DND-41 (cell line): ENCODE measurements at regions not wholly inside any gene's neighbourhood (a gene's known extent, or its start where the extent isn't known, plus 50 kb on each side); places are given as distances from the start of the nearest gene placed in this dataset.

Experiments
- ATAC-seq: fragments of 200-7000 bp; cut with Tn5 transposase; 3 replicates; pipeline ENCODE4 v1.9.1; 2021; ENCODE audit warnings: low read depth; ENCODE audit not compliant: insufficient read depth
- DNase-seq: peaks from one replicate; pipeline ENCODE4 v3.0.0-alpha.2; 2020
- H2AFZ ChIP-seq: 2 replicates; pipeline ENCODE4 v1.6.0; 2012; ENCODE audit warnings: low read depth, low read length
- H3K27ac ChIP-seq: 2 replicates; pipeline ENCODE4 v1.5.1; 2012; ENCODE audit warnings: low read length, inconsistent platforms
- H3K27me3 ChIP-seq: fragments of 200-600 bp; sonication (generic); 2 replicates; pipeline ENCODE4 v1.6.0; 2012; ENCODE audit warnings: low read length, mild to moderate bottlenecking, inconsistent platforms; ENCODE audit not compliant: insufficient read depth, poor library complexity
- H3K36me3 ChIP-seq: 2 replicates; pipeline ENCODE4 v1.5.1; 2012; ENCODE audit warnings: low read length, inconsistent platforms; ENCODE audit not compliant: insufficient read depth
- H3K4me1 ChIP-seq: 2 replicates; pipeline ENCODE4 v1.5.1; 2012; ENCODE audit warnings: mild to moderate bottlenecking, low read length; ENCODE audit not compliant: insufficient read depth
- H3K4me2 ChIP-seq: 2 replicates; pipeline ENCODE4 v1.6.0; 2012; ENCODE audit warnings: mild to moderate bottlenecking, moderate library complexity, low read length, inconsistent platforms; ENCODE audit not compliant: insufficient read depth
- H3K4me3 ChIP-seq, 2 experiments: fragments of 200-600 bp in 1 of 2; shearing (Covaris generic) in 1 of 2; 2 replicates each; pipeline ENCODE4 v1.5.1; 2012 to 2016; ENCODE audit warnings: inconsistent platforms in 2 of 2, low read length in 2 of 2, mild to moderate bottlenecking in 2 of 2, low read depth in 1 of 2, moderate library complexity in 1 of 2
- H3K79me2 ChIP-seq: 2 replicates; pipeline ENCODE4 v1.6.0; 2012; ENCODE audit warnings: low read length, inconsistent platforms; ENCODE audit not compliant: insufficient read depth
- H3K9ac ChIP-seq: 2 replicates; pipeline ENCODE4 v1.6.0; 2012; ENCODE audit warnings: low read depth, mild to moderate bottlenecking, inconsistent platforms, low read length, moderate library complexity
- H3K9me3 ChIP-seq: 2 replicates; pipeline ENCODE4 v1.5.1; 2012; ENCODE audit warnings: low read length, moderate library complexity, mild to moderate bottlenecking, inconsistent platforms; ENCODE audit not compliant: insufficient read depth, severe bottlenecking
- H4K20me1 ChIP-seq: 2 replicates; pipeline ENCODE4 v1.6.0; 2012; ENCODE audit warnings: low read length; ENCODE audit not compliant: insufficient read depth
- EZH2 ChIP-seq: IDR thresholded peaks from 3 replicates; pipeline ENCODE4 v1.6.1; 2012; ENCODE audit warnings: borderline replicate concordance, low read depth, mild to moderate bottlenecking, moderate library complexity, low read length, inconsistent platforms; ENCODE audit not compliant: severe bottlenecking
- TF ChIP-seq, protein P1 (sequence below): IDR thresholded peaks from 2 replicates; pipeline ENCODE4 v1.5.1; 2012; ENCODE audit warnings: borderline replicate concordance, low read length, moderate library complexity, mild to moderate bottlenecking; ENCODE audit not compliant: poor library complexity, severe bottlenecking; ENCODE audit errors: extremely low read depth

DNA sequence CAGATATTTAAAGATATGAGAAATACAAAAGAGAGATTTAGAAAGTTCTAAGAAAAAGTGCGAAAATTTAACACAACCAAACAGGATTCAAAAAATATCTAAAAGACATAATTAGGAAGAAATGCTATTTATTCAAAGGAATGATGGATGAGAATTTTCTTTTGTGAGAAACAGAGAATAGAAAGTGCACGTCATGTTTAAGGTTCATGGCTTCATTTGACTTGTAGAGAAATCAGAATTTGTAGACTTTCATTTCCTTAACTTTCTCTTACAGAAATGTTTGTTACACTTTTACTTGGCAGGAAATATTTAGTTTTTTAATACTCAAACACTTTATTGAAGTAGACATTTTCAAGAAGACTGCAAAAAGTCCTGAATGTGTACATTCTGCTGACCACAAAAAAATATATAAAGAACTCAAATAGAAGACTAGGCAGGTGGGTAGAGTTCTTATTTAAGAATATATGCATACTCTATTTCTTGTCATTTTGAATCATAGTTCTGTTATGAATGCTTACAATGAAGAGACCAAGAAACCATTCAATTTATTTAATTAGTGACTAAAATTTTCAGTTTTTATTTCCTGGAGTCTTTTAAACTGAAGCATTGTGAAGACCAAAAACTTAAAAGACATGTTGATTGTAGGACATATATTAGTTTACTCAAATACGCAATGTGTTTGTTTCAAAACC is 710.5 kb upstream of the HS3ST5 start:
- Histone ChIP-seq H3K4me3 (no peak overlapping the region), H3K4me1 (no peaks in the 10 kb centered on the region), H3K9ac (no peak overlapping the region), H3K79me2 (no peaks in the 10 kb centered on the region), H3K27ac (no peak overlapping the region), H3K36me3 (no peaks in the 10 kb centered on the region), H4K20me1 (no peaks in the 10 kb centered on the region), H2AFZ (no peak overlapping the region), H3K9me3 (no peaks in the 10 kb centered on the region), H3K27me3 (no peaks in the 10 kb centered on the region), H3K4me2 (no peak overlapping the region)
- no peak for ATAC-seq
- TF ChIP-seq, protein P1, sequence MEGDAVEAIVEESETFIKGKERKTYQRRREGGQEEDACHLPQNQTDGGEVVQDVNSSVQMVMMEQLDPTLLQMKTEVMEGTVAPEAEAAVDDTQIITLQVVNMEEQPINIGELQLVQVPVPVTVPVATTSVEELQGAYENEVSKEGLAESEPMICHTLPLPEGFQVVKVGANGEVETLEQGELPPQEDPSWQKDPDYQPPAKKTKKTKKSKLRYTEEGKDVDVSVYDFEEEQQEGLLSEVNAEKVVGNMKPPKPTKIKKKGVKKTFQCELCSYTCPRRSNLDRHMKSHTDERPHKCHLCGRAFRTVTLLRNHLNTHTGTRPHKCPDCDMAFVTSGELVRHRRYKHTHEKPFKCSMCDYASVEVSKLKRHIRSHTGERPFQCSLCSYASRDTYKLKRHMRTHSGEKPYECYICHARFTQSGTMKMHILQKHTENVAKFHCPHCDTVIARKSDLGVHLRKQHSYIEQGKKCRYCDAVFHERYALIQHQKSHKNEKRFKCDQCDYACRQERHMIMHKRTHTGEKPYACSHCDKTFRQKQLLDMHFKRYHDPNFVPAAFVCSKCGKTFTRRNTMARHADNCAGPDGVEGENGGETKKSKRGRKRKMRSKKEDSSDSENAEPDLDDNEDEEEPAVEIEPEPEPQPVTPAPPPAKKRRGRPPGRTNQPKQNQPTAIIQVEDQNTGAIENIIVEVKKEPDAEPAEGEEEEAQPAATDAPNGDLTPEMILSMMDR = no peak
- TF ChIP-seq EZH2 = no peak
- DNase-seq = no peak

DNA sequence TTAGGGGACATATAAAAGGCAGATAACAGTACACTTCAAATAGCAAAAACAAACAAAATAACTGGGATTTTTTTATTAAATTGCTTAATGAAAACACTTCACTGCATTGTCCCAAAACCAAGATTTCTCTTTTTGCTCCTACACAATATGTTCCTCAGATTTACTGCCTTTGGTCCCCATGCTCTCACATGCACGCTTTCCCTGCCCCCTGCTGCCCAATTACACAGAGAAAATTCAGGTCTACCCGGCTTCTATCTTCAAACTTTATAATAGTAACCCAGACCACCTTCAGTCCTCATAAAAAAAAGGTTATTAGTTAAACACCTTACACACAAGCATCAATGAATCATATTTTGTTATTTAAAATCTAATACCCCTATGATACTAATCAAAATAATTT is 673.8 kb upstream of the HS3ST5 start:
- no peak overlapping the region for H3K4me2 ChIP-seq
- no peak overlapping the region for H3K4me3 ChIP-seq
- ATAC-seq (no peak), DNase-seq (no peak)
- no peaks in the 10 kb centered on the region for H3K79me2 ChIP-seq
- H3K9me3 ChIP-seq = no peaks in the 10 kb centered on the region
- H4K20me1 ChIP-seq = no peaks in the 10 kb centered on the region
- no peaks in the 10 kb centered on the region for H3K36me3 ChIP-seq
- no peaks in the 10 kb centered on the region for H3K27me3 ChIP-seq
- H3K4me1 ChIP-seq = no peaks in the 10 kb centered on the region
- TF ChIP-seq, protein P1 = no peak
- TF ChIP-seq EZH2 = no peak
- H2AFZ ChIP-seq = no peak overlapping the region
- H3K9ac ChIP-seq = no peak overlapping the region
- H3K27ac ChIP-seq = no peak overlapping the region

DNA sequence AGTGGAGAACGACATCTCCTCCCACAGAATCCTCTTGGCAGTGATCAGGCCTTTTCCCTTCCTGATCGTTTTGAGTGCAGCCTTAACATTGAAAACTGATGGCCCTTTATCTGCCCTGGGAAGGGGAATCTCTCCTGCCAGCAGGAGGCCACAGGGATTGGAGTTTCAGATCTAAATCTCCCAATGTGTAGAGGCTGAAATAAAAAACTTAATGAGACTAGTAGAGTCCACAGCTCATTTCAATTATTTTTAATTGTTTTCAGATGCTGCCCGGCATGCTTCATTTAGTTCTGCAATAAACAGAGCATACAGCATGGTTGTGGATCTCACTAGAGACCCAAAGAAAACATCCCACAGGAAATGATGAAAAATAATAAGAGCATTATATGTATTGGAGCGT is 662.2 kb upstream of the HS3ST5 start:
- H3K36me3 ChIP-seq = no peaks in the 10 kb centered on the region
- H3K27ac ChIP-seq = no peak overlapping the region
- H3K9me3 ChIP-seq = no peaks in the 10 kb centered on the region
- no peak for DNase-seq
- no peak overlapping the region for H3K9ac ChIP-seq
- no peaks in the 10 kb centered on the region for H3K79me2 ChIP-seq
- no peak overlapping the region for H2AFZ ChIP-seq
- TF ChIP-seq, protein P1 = no peak
- no peak for TF ChIP-seq EZH2
- H3K27me3 ChIP-seq = no peaks in the 10 kb centered on the region
- ATAC-seq = no peak
- no peaks in the 10 kb centered on the region for H4K20me1 ChIP-seq
- no peak overlapping the region for H3K4me3 ChIP-seq
- H3K4me2 ChIP-seq = no peak overlapping the region
- H3K4me1 ChIP-seq = no peaks in the 10 kb centered on the region
